OCI-LY1 (cell line): ENCODE measurements at regions not wholly inside any gene's neighbourhood (a gene's known extent, or its start where the extent isn't known, plus 50 kb on each side); places are given as distances from the start of the nearest gene placed in this dataset.

ENCODE experiments used
- H2AFZ ChIP-seq: fragments of 200-600 bp; sonication (generic), shearing (Covaris generic); 2 replicates; pipeline ENCODE4 v1.6.0; 2014; ENCODE audit warnings: antibody characterized with exemption, mild to moderate bottlenecking, low read length
- H3F3A ChIP-seq: fragments of 200-600 bp; sonication (generic), shearing (Covaris generic); 2 replicates; pipeline ENCODE4 v1.6.0; 2014; ENCODE audit warnings: mild to moderate bottlenecking, antibody characterized with exemption, low read length, moderate library complexity; ENCODE audit not compliant: insufficient read depth
- H3K27ac ChIP-seq: fragments of 200-600 bp; sonication (generic); 2 replicates; pipeline ENCODE4 v1.5.1; 2014; ENCODE audit warnings: low read length, mixed run types, mild to moderate bottlenecking, low read depth; ENCODE audit not compliant: poor library complexity, severe bottlenecking
- H3K27me3 ChIP-seq: fragments of 200-600 bp; sonication (generic); 2 replicates; pipeline ENCODE4 v1.6.0; 2014; ENCODE audit warnings: antibody characterized with exemption, mild to moderate bottlenecking, low read length, moderate library complexity; ENCODE audit not compliant: insufficient read depth
- H3K36me3 ChIP-seq: fragments of 200-600 bp; sonication (generic); 2 replicates; pipeline ENCODE4 v1.6.1; 2014; ENCODE audit warnings: mild to moderate bottlenecking, antibody characterized with exemption, low read length, moderate library complexity, mixed read lengths; ENCODE audit not compliant: insufficient read depth
- H3K4me1 ChIP-seq: fragments of 200-600 bp; sonication (generic); 2 replicates; pipeline ENCODE4 v1.5.1; 2014; ENCODE audit warnings: mild to moderate bottlenecking, low read length, moderate library complexity; ENCODE audit not compliant: insufficient read depth, severe bottlenecking
- H3K4me2 ChIP-seq: fragments of 200-600 bp; sonication (generic), shearing (Covaris generic); 2 replicates; pipeline ENCODE4 v1.6.1; 2014; ENCODE audit warnings: low read length
- H3K4me3 ChIP-seq: fragments of 200-600 bp; sonication (generic); 2 replicates; pipeline ENCODE4 v1.5.1; 2014; ENCODE audit warnings: low read length, low read depth, mild to moderate bottlenecking, mixed read lengths; ENCODE audit not compliant: poor library complexity, severe bottlenecking
- H3K79me2 ChIP-seq: fragments of 200-600 bp; shearing (Covaris generic); 2 replicates; pipeline ENCODE4 v1.6.1; 2016; ENCODE audit warnings: mixed run types, low read length, mixed read lengths; ENCODE audit not compliant: insufficient read depth
- H3K9ac ChIP-seq: fragments of 200-600 bp; sonication (generic), shearing (Covaris generic); 2 replicates; pipeline ENCODE4 v1.6.1; 2014; ENCODE audit warnings: mild to moderate bottlenecking, low read length, mixed read lengths
- H3K9me2 ChIP-seq: fragments of 200-600 bp; sonication (generic), shearing (Covaris generic); 2 replicates; pipeline ENCODE4 v1.6.1; 2014; ENCODE audit warnings: low read depth, mild to moderate bottlenecking, low read length, mixed read lengths
- H3K9me3 ChIP-seq: fragments of 200-600 bp; shearing (Covaris generic); 2 replicates; pipeline ENCODE4 v1.6.1; 2014; ENCODE audit warnings: low read length, mixed read lengths
- H4K20me1 ChIP-seq: fragments of 200-600 bp; sonication (generic), shearing (Covaris generic); 2 replicates; pipeline ENCODE4 v1.6.0; 2016; ENCODE audit warnings: mild to moderate bottlenecking, low read length; ENCODE audit not compliant: insufficient read depth
- CTCF ChIP-seq: fragments of 200-600 bp; sonication (generic), shearing (Covaris generic); IDR thresholded peaks from 2 replicates; pipeline ENCODE4 v1.5.1; 2017; ENCODE audit warnings: mild to moderate bottlenecking, antibody characterized with exemption, low read length, moderate library complexity, mixed read lengths
- EZH2 ChIP-seq: fragments of 200-600 bp; sonication (generic), shearing (Covaris generic); IDR thresholded peaks from 2 replicates; pipeline ENCODE4 v1.8.0; 2017; ENCODE audit warnings: borderline replicate concordance, mixed run types, mild to moderate bottlenecking, antibody characterized with exemption, low read length, moderate library complexity, mixed read lengths

- no peaks in the 10 kb centered on the region for H3K79me2 ChIP-seq
Observed at GRCh38 chr13:80844164-80844563, 503.2 kb upstream of the SPRY2 start.

GRCh38 chr13:80841414-80841813, 500.5 kb upstream of the SPRY2 start:
- no peaks in the 10 kb centered on the region for H3K4me1 ChIP-seq
- no peak overlapping the region for H2AFZ ChIP-seq
- no peaks in the 10 kb centered on the region for H3K9me3 ChIP-seq
- H3K9ac ChIP-seq: no peak overlapping the region
- TF ChIP-seq EZH2 (no peak), CTCF (no peak)
- no peaks in the 10 kb centered on the region for H3K9me2 ChIP-seq
- no peak overlapping the region for H3K27ac ChIP-seq
- no peaks in the 10 kb centered on the region for H3K79me2 ChIP-seq
- H4K20me1 ChIP-seq: no peaks in the 10 kb centered on the region
- no peaks in the 10 kb centered on the region for H3K36me3 ChIP-seq
- H3K4me3 ChIP-seq: no peak overlapping the region
- no peak overlapping the region for H3K4me2 ChIP-seq
- H3K27me3 ChIP-seq: no peaks in the 10 kb centered on the region
- H3F3A ChIP-seq: no peaks in the 10 kb centered on the region

More at GRCh38 chr13:80844164-80844563, 503.2 kb upstream of the SPRY2 start:
- H3K27ac ChIP-seq: no peak overlapping the region
- H3K4me2 ChIP-seq: no peak overlapping the region
- H3F3A ChIP-seq: no peaks in the 10 kb centered on the region
- H3K9me3 ChIP-seq: no peaks in the 10 kb centered on the region
- H3K4me3 ChIP-seq: no peak overlapping the region
- no peaks in the 10 kb centered on the region for H3K27me3 ChIP-seq
- H3K9me2 ChIP-seq: no peaks in the 10 kb centered on the region
- no peaks in the 10 kb centered on the region for H4K20me1 ChIP-seq
- H3K36me3 ChIP-seq: no peaks in the 10 kb centered on the region
- H3K9ac ChIP-seq: no peak overlapping the region
- H3K4me1 ChIP-seq: no peaks in the 10 kb centered on the region
- TF ChIP-seq EZH2 (no peak), CTCF (no peak)
- no peak overlapping the region for H2AFZ ChIP-seq

- H3K9me2 ChIP-seq: no peaks in the 10 kb centered on the region
- H3K4me2 ChIP-seq: no peak overlapping the region
- no peak overlapping the region for H2AFZ ChIP-seq
- no peaks in the 10 kb centered on the region for H3K9me3 ChIP-seq
- H4K20me1 ChIP-seq: no peaks in the 10 kb centered on the region
- H3K4me1 ChIP-seq: no peaks in the 10 kb centered on the region
- no peak overlapping the region for H3K9ac ChIP-seq
- H3K27me3 ChIP-seq: no peaks in the 10 kb centered on the region
- no peak overlapping the region for H3K4me3 ChIP-seq
- H3K27ac ChIP-seq: no peak overlapping the region
- no peaks in the 10 kb centered on the region for H3K36me3 ChIP-seq
- H3K79me2 ChIP-seq: no peaks in the 10 kb centered on the region
- no peak for TF ChIP-seq CTCF
- no peak for TF ChIP-seq EZH2
- H3F3A ChIP-seq: no peaks in the 10 kb centered on the region
Observed at GRCh38 chr13:80840316-80840976, 499.5 kb upstream of the SPRY2 start.
